Suprapubic skin (tissue), 4 donors: ENCODE measurements at regions not wholly inside any gene's neighbourhood (a gene's known extent, or its start where the extent isn't known, plus 50 kb on each side); places are given as distances from the start of the nearest gene placed in this dataset.
A peak's percentile ranks its signal among the peaks of the same experiment; 100 is the strongest.

Experiments
- DNase-seq, 2 donors: peaks; one replicate each; pipeline ENCODE4 v3.0.0-alpha.2; 2019; ENCODE audit warnings: low spot score in 2 of 2
- H3K27ac ChIP-seq: fragments of 200-600 bp; sonication (generic); one replicate; pipeline ENCODE4 v1.5.1; 2019
- H3K27me3 ChIP-seq: fragments of 200-600 bp; sonication (generic); one replicate; pipeline ENCODE4 v1.5.1; 2019
- H3K36me3 ChIP-seq: fragments of 200-600 bp; sonication (generic); one replicate; pipeline ENCODE4 v1.5.1; 2019
- H3K4me1 ChIP-seq: fragments of 200-600 bp; sonication (generic); one replicate; pipeline ENCODE4 v1.5.1; 2019
- H3K4me3 ChIP-seq: fragments of 200-600 bp; sonication (generic); one replicate; pipeline ENCODE4 v1.5.1; 2019; ENCODE audit warnings: mild to moderate bottlenecking
- H3K9me3 ChIP-seq: fragments of 200-600 bp; sonication (generic); one replicate; pipeline ENCODE4 v1.5.1; 2019
- EP300 ChIP-seq: sonication (generic); formaldehyde crosslinking; IDR thresholded peaks from one replicate; pipeline ENCODE4 v1.6.1; 2017; ENCODE audit warnings: antibody characterized with exemption
- POLR2A ChIP-seq, 2 donors: fragments of 450-650 bp; IDR thresholded peaks; one replicate each; pipeline ENCODE4 v1.6.1; 2017; ENCODE audit warnings: antibody characterized with exemption in 2 of 2, mild to moderate bottlenecking in 2 of 2, moderate library complexity in 2 of 2
- POLR2AphosphoS5 ChIP-seq, 3 donors: sonication (generic); formaldehyde crosslinking; IDR thresholded peaks; one replicate each; pipeline ENCODE4 v1.6.1; 2017; ENCODE audit warnings: antibody characterized with exemption in 3 of 3
- WGBS: methylation state at CpG from one replicate; pipeline ENCODE4 v1.1.5; 2018; 5-methylcytosine and 5-hydroxymethylcytosine counted together
- TF ChIP-seq, protein P1 (sequence below), 2 donors: fragments of 200-600 bp in 1 of 2; fragments of 450-650 bp in 1 of 2; sonication (generic) in 1 of 2; IDR thresholded peaks; one replicate each; pipeline ENCODE4 v1.5.1; 2016 to 2019; ENCODE audit warnings: antibody characterized with exemption in 2 of 2, mild to moderate bottlenecking in 1 of 2, moderate library complexity in 1 of 2

DNA sequence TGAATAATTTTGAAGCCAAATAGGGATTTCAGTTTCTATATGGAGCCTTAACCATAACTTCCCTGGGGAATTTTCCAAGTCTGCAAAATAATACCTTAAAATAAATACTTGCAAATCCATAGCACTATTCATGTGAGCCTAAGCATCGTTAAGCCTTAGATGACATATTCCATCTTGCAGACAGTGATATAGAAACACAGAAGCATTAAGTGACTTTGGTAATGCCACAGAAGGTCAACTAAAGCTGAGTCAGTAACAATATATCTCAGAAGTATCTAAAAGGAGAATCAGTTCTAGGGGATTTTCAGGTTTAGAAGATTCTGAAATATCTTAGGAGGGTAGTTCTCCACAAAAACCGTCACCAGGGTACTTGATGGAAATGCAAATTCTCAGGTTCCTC lies 163.4 kb upstream of the COL1A2 start:
- no peaks in the 10 kb centered on the region for H3K9me3 ChIP-seq
- TF ChIP-seq EP300 (no peak), POLR2A (IDR thresholded peaks at IDR 0.05) (no peak), POLR2AphosphoS5 (IDR thresholded peaks at IDR 0.05) (no peak)
- TF ChIP-seq, protein P1, sequence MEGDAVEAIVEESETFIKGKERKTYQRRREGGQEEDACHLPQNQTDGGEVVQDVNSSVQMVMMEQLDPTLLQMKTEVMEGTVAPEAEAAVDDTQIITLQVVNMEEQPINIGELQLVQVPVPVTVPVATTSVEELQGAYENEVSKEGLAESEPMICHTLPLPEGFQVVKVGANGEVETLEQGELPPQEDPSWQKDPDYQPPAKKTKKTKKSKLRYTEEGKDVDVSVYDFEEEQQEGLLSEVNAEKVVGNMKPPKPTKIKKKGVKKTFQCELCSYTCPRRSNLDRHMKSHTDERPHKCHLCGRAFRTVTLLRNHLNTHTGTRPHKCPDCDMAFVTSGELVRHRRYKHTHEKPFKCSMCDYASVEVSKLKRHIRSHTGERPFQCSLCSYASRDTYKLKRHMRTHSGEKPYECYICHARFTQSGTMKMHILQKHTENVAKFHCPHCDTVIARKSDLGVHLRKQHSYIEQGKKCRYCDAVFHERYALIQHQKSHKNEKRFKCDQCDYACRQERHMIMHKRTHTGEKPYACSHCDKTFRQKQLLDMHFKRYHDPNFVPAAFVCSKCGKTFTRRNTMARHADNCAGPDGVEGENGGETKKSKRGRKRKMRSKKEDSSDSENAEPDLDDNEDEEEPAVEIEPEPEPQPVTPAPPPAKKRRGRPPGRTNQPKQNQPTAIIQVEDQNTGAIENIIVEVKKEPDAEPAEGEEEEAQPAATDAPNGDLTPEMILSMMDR (IDR thresholded peaks at IDR 0.05): no peak
- H3K4me3 ChIP-seq: no peak overlapping the region
- H3K27me3 ChIP-seq: no peaks in the 10 kb centered on the region
- DNase-seq: no peak
- no peaks in the 10 kb centered on the region for H3K36me3 ChIP-seq
- WGBS: 90% methylated on average over 2 of the region's 2 CpGs
- H3K27ac ChIP-seq: no peak overlapping the region
- no peaks in the 10 kb centered on the region for H3K4me1 ChIP-seq

DNA sequence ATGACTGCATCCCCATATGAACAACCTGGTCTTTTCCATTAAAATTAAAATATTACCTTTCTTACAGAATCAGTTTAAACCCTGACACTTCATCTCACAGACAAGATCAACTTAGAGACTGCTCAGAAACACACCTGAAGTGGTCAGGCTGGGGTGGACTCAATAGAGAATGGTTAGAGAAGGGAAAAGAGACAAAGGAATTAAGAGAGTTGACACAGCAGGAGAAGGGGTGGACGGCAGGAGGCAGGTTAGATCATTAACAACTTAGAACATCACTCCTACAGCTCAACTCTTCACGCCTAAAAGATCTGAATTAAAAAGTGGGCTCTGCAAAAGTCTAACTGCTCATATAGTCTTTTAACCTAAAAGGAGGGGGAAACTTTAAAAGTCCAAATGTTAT lies 157.7 kb upstream of the COL1A2 start:
- Histone ChIP-seq H3K36me3 (no peaks in the 10 kb centered on the region), H3K4me3 (no peak overlapping the region), H3K9me3 (no peaks in the 10 kb centered on the region), H3K27ac (no peak overlapping the region), H3K27me3 (no peaks in the 10 kb centered on the region), H3K4me1 (peaks cover 7% of the 10 kb centered on the region)
- TF ChIP-seq POLR2AphosphoS5 (IDR thresholded peaks at IDR 0.05) (no peak), POLR2A (IDR thresholded peaks at IDR 0.05) (no peak)
- TF ChIP-seq, protein P1 (IDR thresholded peaks at IDR 0.05): no peak
- DNase-seq: no peak
- 88% methylated on average over 2 of the region's 2 CpGs for WGBS

DNA sequence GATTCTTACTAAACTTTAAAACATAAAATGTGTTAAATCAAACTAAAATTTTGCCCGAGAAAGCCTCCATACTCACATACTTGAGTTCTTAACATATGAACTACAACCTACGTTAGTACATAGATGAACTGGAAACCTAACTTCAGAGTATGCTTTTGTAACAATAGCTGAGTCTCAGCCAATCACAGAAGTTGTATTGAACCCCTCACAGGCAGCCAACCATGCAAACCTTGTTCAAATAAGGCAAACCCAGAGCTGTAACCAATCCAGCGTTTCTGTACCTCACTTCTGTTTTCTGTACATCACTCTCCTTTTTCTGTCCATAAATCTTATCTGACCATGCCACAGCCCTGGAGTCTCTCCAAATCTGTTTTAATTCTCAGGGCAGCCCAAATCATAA lies 157.3 kb upstream of the COL1A2 start:
- Histone ChIP-seq H3K27me3 (no peaks in the 10 kb centered on the region), H3K4me1 (peaks cover 7% of the 10 kb centered on the region), H3K36me3 (no peaks in the 10 kb centered on the region), H3K9me3 (no peaks in the 10 kb centered on the region), H3K4me3 (no peak overlapping the region), H3K27ac (no peak overlapping the region)
- TF ChIP-seq, protein P1 (IDR thresholded peaks at IDR 0.05): no peak
- TF ChIP-seq POLR2AphosphoS5 (IDR thresholded peaks at IDR 0.05) (no peak), EP300 (no peak), POLR2A (IDR thresholded peaks at IDR 0.05) (no peak)
- DNase-seq: no peak
- 69% methylated on average over 3 of the region's 3 CpGs for WGBS

DNA sequence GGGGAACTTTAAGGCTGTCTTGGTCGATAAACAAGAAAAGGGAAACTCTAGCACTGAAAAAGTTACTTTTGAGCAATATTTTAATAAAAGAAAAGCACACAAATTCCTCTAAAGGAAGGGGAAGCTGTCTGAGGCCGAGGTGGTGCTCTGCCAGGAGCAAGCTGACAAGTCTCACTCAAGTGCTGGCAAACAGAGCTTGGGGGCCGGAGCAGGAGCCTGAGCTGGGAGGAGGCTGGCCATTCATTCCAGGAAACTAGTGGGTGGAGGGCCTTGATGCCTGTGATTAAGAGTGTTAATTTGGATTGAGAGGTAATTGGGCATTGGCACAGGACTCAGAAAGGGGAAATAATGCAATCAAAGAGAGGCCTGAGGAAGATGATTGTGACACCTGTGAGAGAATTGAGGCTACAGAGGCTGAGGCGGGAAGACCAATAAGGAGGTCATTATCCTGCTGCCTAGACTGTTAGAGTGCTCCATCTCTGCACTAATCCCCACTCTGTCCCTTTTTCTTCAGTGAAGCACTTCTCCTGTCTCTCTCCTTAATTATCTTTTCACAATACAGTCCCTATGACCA lies 154.9 kb upstream of the COL1A2 start:
- WGBS: 45% methylated on average over 4 of the region's 4 CpGs
- DNase-seq: peak in 1 of 2 donors; percentile 62

DNA sequence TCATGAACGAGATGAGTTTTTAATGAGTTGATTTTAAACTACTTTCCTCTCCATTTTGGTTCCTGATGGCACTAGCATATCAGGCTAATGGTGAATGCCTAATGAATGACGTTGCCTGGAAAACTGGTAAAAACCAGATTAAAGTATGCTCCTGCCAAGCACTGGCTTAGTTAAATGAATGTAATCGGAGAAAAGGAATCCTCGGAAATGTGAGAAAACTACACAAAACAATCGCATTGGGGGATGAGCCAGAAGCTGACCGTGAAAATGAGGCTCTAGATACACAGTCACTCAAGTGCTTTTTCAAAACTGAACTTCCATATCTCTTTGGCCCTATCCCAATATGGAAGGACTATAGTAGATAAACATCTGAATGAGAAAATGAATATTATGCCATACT lies 153.8 kb upstream of the COL1A2 start:
- peaks cover 7% of the 10 kb centered on the region for H3K4me1 ChIP-seq
- no peak overlapping the region for H3K27ac ChIP-seq
- H3K36me3 ChIP-seq: no peaks in the 10 kb centered on the region
- no peak for DNase-seq
- H3K27me3 ChIP-seq: no peaks in the 10 kb centered on the region
- TF ChIP-seq, protein P1 (IDR thresholded peaks at IDR 0.05): no peak
- no peak for TF ChIP-seq POLR2AphosphoS5 (IDR thresholded peaks at IDR 0.05)
- TF ChIP-seq POLR2A (IDR thresholded peaks at IDR 0.05): no peak
- TF ChIP-seq EP300: no peak
- WGBS: 77% methylated on average over 6 of the region's 6 CpGs
- H3K9me3 ChIP-seq: no peaks in the 10 kb centered on the region
- H3K4me3 ChIP-seq: no peak overlapping the region

More for the DNA sequence above, 154.9 kb upstream of the COL1A2 start:
- Histone ChIP-seq H3K4me3 (no peak overlapping the region), H3K9me3 (no peaks in the 10 kb centered on the region), H3K36me3 (no peaks in the 10 kb centered on the region), H3K27me3 (no peaks in the 10 kb centered on the region), H3K27ac (no peak overlapping the region), H3K4me1 (peaks cover 7% of the 10 kb centered on the region)
- no peak for TF ChIP-seq POLR2AphosphoS5 (IDR thresholded peaks at IDR 0.05)
- no peak for TF ChIP-seq EP300
- TF ChIP-seq POLR2A (IDR thresholded peaks at IDR 0.05): no peak
- TF ChIP-seq, protein P1 (IDR thresholded peaks at IDR 0.05): no peak
